Spleen (tissue), 11 donors: ENCODE measurements at regions not wholly inside any gene's neighbourhood (a gene's known extent, or its start where the extent isn't known, plus 50 kb on each side); places are given as distances from the start of the nearest gene placed in this dataset.

Experiments used
- DNase-seq: peaks from one replicate; pipeline ENCODE4 v3.0.0-alpha.2; 2020
- H3K27ac ChIP-seq, 8 donors: fragments of 200-600 bp; sonication (generic) in 7 of 8; 1 replicate in 4 of 8; 2 replicates in 4 of 8; pipeline versions ENCODE4 v1.5.0 to v1.8.0; 2016 to 2021; ENCODE audit warnings: inconsistent platforms in 4 of 8, mild to moderate bottlenecking in 4 of 8, moderate library complexity in 1 of 8
- H3K27me3 ChIP-seq, 7 donors: fragments of 200-600 bp; sonication (generic) in 6 of 7; replicated peaks in 1 of 7; 1 replicate in 4 of 7; 2 replicates in 3 of 7; pipeline versions ENCODE4 v1.5.0 to v1.8.0; 2016 to 2021; ENCODE audit warnings: inconsistent platforms in 3 of 7, mild to moderate bottlenecking in 1 of 7
- H3K36me3 ChIP-seq, 6 donors: fragments of 200-600 bp; sonication (generic) in 5 of 6; 1 replicate in 4 of 6; 2 replicates in 2 of 6; pipeline versions ENCODE4 v1.5.0 to v1.8.0; 2016 to 2021; ENCODE audit warnings: inconsistent platforms in 2 of 6
- H3K4me1 ChIP-seq, 6 donors: fragments of 200-600 bp; sonication (generic) in 5 of 6; 1 replicate in 3 of 6; 2 replicates in 3 of 6; pipeline versions ENCODE4 v1.5.0 to v1.8.0; 2016 to 2021; ENCODE audit warnings: inconsistent platforms in 3 of 6
- H3K4me3 ChIP-seq, 8 donors: fragments of 200-600 bp; sonication (generic) in 7 of 8; 1 replicate in 4 of 8; 2 replicates in 4 of 8; pipeline versions ENCODE4 v1.5.0 to v1.8.0; 2016 to 2021; ENCODE audit warnings: inconsistent platforms in 4 of 8, mild to moderate bottlenecking in 4 of 8, moderate library complexity in 2 of 8
- H3K9me3 ChIP-seq, 8 donors: fragments of 200-600 bp; sonication (generic) in 7 of 8; 1 replicate in 4 of 8; 2 replicates in 4 of 8; pipeline versions ENCODE4 v1.5.0 to v1.8.0; 2016 to 2021; ENCODE audit warnings: inconsistent platforms in 4 of 8
- CTCF ChIP-seq, 11 experiments: fragments of 200-600 bp in 7 of 11; fragments of 450-650 bp in 4 of 11; sonication (generic) in 4 of 11; IDR thresholded peaks in 8 of 11; conservative IDR thresholded peaks in 3 of 11; 1 replicate in 7 of 11; 2 replicates in 4 of 11; pipeline versions ENCODE4 v1.4.0 to v1.8.0; 2016 to 2021; ENCODE audit warnings: antibody characterized with exemption in 11 of 11, inconsistent platforms in 4 of 11, mild to moderate bottlenecking in 1 of 11
- POLR2A ChIP-seq, 3 donors: fragments of 450-650 bp; IDR thresholded peaks; one replicate each; pipeline ENCODE4 v1.5.1; 2017; ENCODE audit warnings: antibody characterized with exemption in 3 of 3, mild to moderate bottlenecking in 1 of 3
- POLR2AphosphoS5 ChIP-seq, 3 donors: sonication (generic); formaldehyde crosslinking; IDR thresholded peaks; one replicate each; pipeline ENCODE4 v1.5.1; 2017; ENCODE audit warnings: antibody characterized with exemption in 3 of 3
- WGBS, 5 donors: extraction: QIAGEN DNeasy Blood & Tissue Kit in 3 of 5; methylation state at CpG; one replicate each; pipeline versions ENCODE4 v1.1.5 to v1.1.7; 2013 to 2018; 5-methylcytosine and 5-hydroxymethylcytosine counted together
- intact Hi-C: fragments of 100-400 bp; cut with DNase I; formaldehyde crosslinking; loops from one replicate; pipeline ENCODE4 v1.15.0; 2023; ENCODE audit warnings: low total_unique reads
- donor health status: healthy with polysubstance abuse.
- donor health status: DM: no; HTN: no; CAD: no; lungs with moderate emphysema.
- donor health status: DM: no; HTN: no; CAD: no.
- donor health status: Bipolar disorder and iron deficiency.
- donor health status: healthy.
- donor health status: DM: no; HTN: no; CAD: no.
- donor health status: DM: yes; HTN: yes; CAD: no.

- Histone ChIP-seq H3K9me3 (no peaks in the 10 kb centered on the region), H3K4me3 (no peak overlapping the region), H3K27ac (no peak overlapping the region), H3K4me1 (no peaks in the 10 kb centered on the region), H3K27me3 (no peaks in the 10 kb centered on the region), H3K36me3 (no peaks in the 10 kb centered on the region)
- TF ChIP-seq POLR2AphosphoS5 (IDR thresholded peaks at IDR 0.05) (no peak), POLR2A (IDR thresholded peaks at IDR 0.05) (no peak), CTCF (IDR thresholded peaks at IDR 0.05 in 8 of 11, conservative IDR thresholded peaks at IDR 0.05 in 3 of 11) (no peak)
- no peak for DNase-seq
- intact Hi-C loops = no loop called here
Measured at GRCh38 chr10:56279270-56279669, 81.8 kb downstream of the ZWINT start.

GRCh38 chr10:56269181-56269580 lies 91.9 kb downstream of the ZWINT start:
- TF ChIP-seq POLR2A (IDR thresholded peaks at IDR 0.05) = no peak
- no peak for TF ChIP-seq POLR2AphosphoS5 (IDR thresholded peaks at IDR 0.05)
- TF ChIP-seq CTCF (IDR thresholded peaks at IDR 0.05 in 8 of 11, conservative IDR thresholded peaks at IDR 0.05 in 3 of 11) = no peak
- H3K36me3 ChIP-seq = no peaks in the 10 kb centered on the region
- H3K27ac ChIP-seq = no peak overlapping the region
- H3K9me3 ChIP-seq = no peaks in the 10 kb centered on the region
- intact Hi-C loops = no loop called here
- no peak for DNase-seq
- WGBS, 5 donors = 28 to 60% (median 47%) methylated on average over 1 of the region's 1 CpG
- no peak overlapping the region for H3K4me3 ChIP-seq
- H3K27me3 ChIP-seq = no peaks in the 10 kb centered on the region
- no peaks in the 10 kb centered on the region for H3K4me1 ChIP-seq

GRCh38 chr10:56266120-56266519 lies 94.9 kb downstream of the ZWINT start:
- Histone ChIP-seq H3K27ac (no peak overlapping the region), H3K9me3 (no peaks in the 10 kb centered on the region), H3K27me3 (no peaks in the 10 kb centered on the region), H3K36me3 (no peaks in the 10 kb centered on the region), H3K4me1 (no peaks in the 10 kb centered on the region), H3K4me3 (no peak overlapping the region)
- no peak for DNase-seq
- no peak for TF ChIP-seq POLR2AphosphoS5 (IDR thresholded peaks at IDR 0.05)
- no peak for TF ChIP-seq POLR2A (IDR thresholded peaks at IDR 0.05)
- TF ChIP-seq CTCF (IDR thresholded peaks at IDR 0.05 in 8 of 11, conservative IDR thresholded peaks at IDR 0.05 in 3 of 11) = no peak
- intact Hi-C loops = no loop called here
- 79 to 96% (median 92%) methylated on average over 1 of the region's 1 CpG for WGBS, 5 donors

- Histone ChIP-seq H3K4me3 (no peak overlapping the region), H3K36me3 (no peaks in the 10 kb centered on the region), H3K27me3 (no peaks in the 10 kb centered on the region), H3K4me1 (no peaks in the 10 kb centered on the region), H3K9me3 (peaks cover 0 to 11% (median 0%) of the 10 kb centered on the region in 8 donors), H3K27ac (no peak overlapping the region)
- intact Hi-C loops = no loop called here
- TF ChIP-seq POLR2A (IDR thresholded peaks at IDR 0.05) (no peak), POLR2AphosphoS5 (IDR thresholded peaks at IDR 0.05) (no peak), CTCF (IDR thresholded peaks at IDR 0.05 in 8 of 11, conservative IDR thresholded peaks at IDR 0.05 in 3 of 11) (no peak)
- DNase-seq = no peak
Measured at GRCh38 chr10:56258991-56259390, 102.1 kb downstream of the ZWINT start.
